Caco-2 (cell line): ENCODE measurements at regions not wholly inside any gene's neighbourhood (a gene's known extent, or its start where the extent isn't known, plus 50 kb on each side); places are given as distances from the start of the nearest gene placed in this dataset.

Source experiments
- BruUV-seq: library from RNA; stranded (reverse); fragments of 400-500 nt; replicated peaks from 2 replicates; lab custom pipeline; 2021; lab: Mats Ljungman, UMichigan
- CTCF ChIA-PET: fragments of 300-600 bp; sonication (Branson Sonifier 250); formaldehyde crosslinking; loops from one replicate; lab custom pipeline; 2022; ENCODE audit warnings: antibody characterized with exemption; lab: Charles Lee
- POLR2A ChIA-PET: fragments of 300-600 bp; sonication (Branson Sonifier 250); formaldehyde crosslinking; loops from one replicate; lab custom pipeline; 2022; ENCODE audit warnings: antibody characterized with exemption; lab: Charles Lee
- DNase-seq, 2 experiments: peaks; one replicate each; pipeline versions ENCODE4 v3.0.0 to v3.0.0-alpha.2; 2020 to 2022
- H3K27me3 ChIP-seq: replicated peaks from 2 replicates; pipeline ENCODE4 v1.6.0; 2011; ENCODE audit warnings: low read length; ENCODE audit not compliant: control insufficient read depth, insufficient read depth
- H3K36me3 ChIP-seq: 2 replicates; pipeline ENCODE4 v1.5.1; 2011; ENCODE audit warnings: low read length; ENCODE audit not compliant: control insufficient read depth, insufficient read depth
- H3K4me1 ChIP-seq: fragments of 250-450 bp; sonication (Bioruptor Pico); 2 replicates; pipeline ENCODE4 v1.5.1; 2020; ENCODE audit warnings: mild to moderate bottlenecking
- H3K4me3 ChIP-seq: 2 replicates; pipeline ENCODE4 v1.5.1; 2011; ENCODE audit warnings: low read depth, mild to moderate bottlenecking, control low read depth, low read length
- H3K9me3 ChIP-seq: fragments of 250-450 bp; sonication (Bioruptor Pico); 2 replicates; pipeline ENCODE4 v1.5.1; 2020; ENCODE audit warnings: mild to moderate bottlenecking, moderate library complexity
- H3K27ac Mint-ChIP-seq: one replicate; pipeline ENCODE4 v1.8.0; 2022; ENCODE audit warnings: mixed read lengths; ENCODE audit not compliant: unreplicated experiment
- H3K27me3 Mint-ChIP-seq: one replicate; pipeline ENCODE4 v1.8.0; 2022; ENCODE audit warnings: mixed read lengths; ENCODE audit not compliant: insufficient read depth, unreplicated experiment
- H3K36me3 Mint-ChIP-seq: one replicate; pipeline ENCODE4 v1.8.0; 2022; ENCODE audit warnings: mild to moderate bottlenecking, mixed read lengths; ENCODE audit not compliant: insufficient read depth, unreplicated experiment
- H3K4me1 Mint-ChIP-seq: one replicate; pipeline ENCODE4 v1.8.0; 2022; ENCODE audit warnings: low read depth, mixed read lengths; ENCODE audit not compliant: unreplicated experiment
- H3K4me3 Mint-ChIP-seq: one replicate; pipeline ENCODE4 v1.8.0; 2022; ENCODE audit warnings: mild to moderate bottlenecking, moderate library complexity, mixed read lengths; ENCODE audit not compliant: unreplicated experiment
- H3K9me3 Mint-ChIP-seq: one replicate; pipeline ENCODE4 v1.8.0; 2022; ENCODE audit warnings: mixed read lengths; ENCODE audit not compliant: unreplicated experiment
- CTCF ChIP-seq, 2 experiments: fragments of 200-600 bp in 1 of 2; IDR thresholded peaks; 1 replicate in 1 of 2; 2 replicates in 1 of 2; pipeline versions ENCODE4 v1.5.1 to v1.8.0; 2011 to 2022; ENCODE audit warnings: antibody characterized with exemption in 1 of 2, control low read depth in 1 of 2, inconsistent platforms in 1 of 2, low read depth in 1 of 2, low read length in 1 of 2, mild to moderate bottlenecking in 1 of 2, moderate library complexity in 1 of 2; ENCODE audit not compliant: insufficient read depth in 1 of 2, severe bottlenecking in 1 of 2, unreplicated experiment in 1 of 2
- intact Hi-C: fragments of 100-400 bp; cut with micrococcal nuclease; formaldehyde crosslinking; loops from one replicate; pipeline ENCODE4 v1.10.0; 2022; ENCODE audit not compliant: unreplicated experiment

DNA sequence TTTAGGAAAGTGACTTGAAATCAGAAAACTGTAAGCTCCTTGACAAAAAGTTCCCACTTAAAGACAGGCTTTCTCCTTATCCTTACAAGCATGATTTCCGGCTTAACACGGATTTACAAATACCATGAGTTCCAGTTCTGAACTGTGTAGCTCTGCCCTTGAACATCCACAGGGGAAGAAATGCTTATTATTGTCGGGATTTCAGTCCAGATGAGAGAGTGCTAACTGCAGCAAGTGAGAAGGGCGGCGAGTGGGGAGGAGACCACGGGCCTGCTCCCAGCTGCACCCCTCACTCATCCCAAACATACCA lies 73.1 kb downstream of the LRRC30 start:
- intact Hi-C loops = no loop called here
- ChIA-PET POLR2A (no interaction called here), CTCF (no interaction called here)
- TF ChIP-seq CTCF (IDR thresholded peaks at IDR 0.05; ENCODE audit: insufficient read depth in 1 of 2, low read depth in 1 of 2, low read length in 1 of 2, severe bottlenecking in 1 of 2, unreplicated experiment in 1 of 2) = no peak
- Histone ChIP-seq H3K4me3 (no peak overlapping the region), H3K36me3 (no peaks in the 10 kb centered on the region), H3K9me3 (peaks cover 2% of the 10 kb centered on the region; the same call in 1 of the 2 replicates), H3K4me1 (no peaks in the 10 kb centered on the region; the same call in 1 of the 2 replicates), H3K27me3 (no peaks in the 10 kb centered on the region)
- no peak overlapping the region for H3K4me3 Mint-ChIP-seq
- H3K9me3 Mint-ChIP-seq = peaks cover 20% of the 10 kb centered on the region
- no peak overlapping the region for H3K27ac Mint-ChIP-seq
- no peak for DNase-seq
- no TSS peak for BruUV-seq
- peaks cover 7% of the 10 kb centered on the region for H3K4me1 Mint-ChIP-seq
- peaks cover 4% of the 10 kb centered on the region for H3K36me3 Mint-ChIP-seq
- H3K27me3 Mint-ChIP-seq = peaks cover 5% of the 10 kb centered on the region

DNA sequence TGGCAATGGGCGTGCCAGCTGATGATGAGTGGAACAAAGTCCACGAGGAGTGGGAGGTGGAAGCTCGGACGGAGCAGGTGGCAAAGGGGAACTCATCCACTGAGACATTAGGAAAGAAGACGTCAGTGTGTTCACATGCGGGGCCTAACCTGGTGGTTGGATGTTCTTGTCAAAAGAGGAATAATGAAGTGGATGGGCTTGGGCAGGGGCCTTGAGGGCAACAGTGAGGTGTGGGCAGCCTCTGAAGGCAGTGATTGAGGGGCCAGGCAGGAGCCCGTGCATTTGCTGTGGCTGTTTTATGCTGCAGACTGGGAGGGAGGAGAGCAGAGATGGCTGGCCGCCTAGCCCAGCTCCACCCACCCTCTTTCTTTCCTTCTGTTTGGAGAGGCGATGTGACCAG lies 74.5 kb downstream of the LRRC30 start:
- ChIA-PET CTCF (no interaction called here), POLR2A (no interaction called here)
- no peaks in the 10 kb centered on the region for H3K36me3 ChIP-seq
- no TSS peak for BruUV-seq
- no peak for TF ChIP-seq CTCF (IDR thresholded peaks at IDR 0.05; ENCODE audit: insufficient read depth in 1 of 2, low read depth in 1 of 2, low read length in 1 of 2, severe bottlenecking in 1 of 2, unreplicated experiment in 1 of 2)
- no peaks in the 10 kb centered on the region for H3K27me3 ChIP-seq
- Mint-ChIP-seq H3K27ac (no peak overlapping the region), H3K9me3 (peaks cover 8% of the 10 kb centered on the region), H3K27me3 (no peaks in the 10 kb centered on the region), H3K36me3 (peaks cover 4% of the 10 kb centered on the region), H3K4me1 (peaks cover 7% of the 10 kb centered on the region), H3K4me3 (no peak overlapping the region)
- no peak for DNase-seq
- no peak overlapping the region for H3K4me3 ChIP-seq
- no peaks in the 10 kb centered on the region; the same call in 1 of the 2 replicates for H3K4me1 ChIP-seq
- H3K9me3 ChIP-seq = no peaks in the 10 kb centered on the region
- intact Hi-C loops = no loop called here

GRCh38 chr18:7307030-7307429 lies 76.1 kb downstream of the LRRC30 start:
- no peak overlapping the region for H3K27ac Mint-ChIP-seq
- H3K4me3 ChIP-seq = no peak overlapping the region
- H3K9me3 Mint-ChIP-seq = peaks cover 18% of the 10 kb centered on the region
- H3K9me3 ChIP-seq = no peaks in the 10 kb centered on the region
- H3K27me3 ChIP-seq = no peaks in the 10 kb centered on the region; the same call in 1 of the 2 replicates
- no peaks in the 10 kb centered on the region for H3K36me3 Mint-ChIP-seq
- BruUV-seq = no TSS peak
- H3K4me1 ChIP-seq = no peaks in the 10 kb centered on the region
- peaks cover 7% of the 10 kb centered on the region for H3K4me1 Mint-ChIP-seq
- no peaks in the 10 kb centered on the region for H3K36me3 ChIP-seq
- no peak for TF ChIP-seq CTCF (IDR thresholded peaks at IDR 0.05; ENCODE audit: insufficient read depth in 1 of 2, low read depth in 1 of 2, low read length in 1 of 2, severe bottlenecking in 1 of 2, unreplicated experiment in 1 of 2)
- no peak overlapping the region for H3K4me3 Mint-ChIP-seq
- intact Hi-C loops = no loop called here
- ChIA-PET CTCF (no interaction called here), POLR2A (no interaction called here)
- DNase-seq = no peak
- H3K27me3 Mint-ChIP-seq = no peaks in the 10 kb centered on the region
